SU-DHL-6 (cell line): ENCODE measurements at regions not wholly inside any gene's neighbourhood (a gene's known extent, or its start where the extent isn't known, plus 50 kb on each side); places are given as distances from the start of the nearest gene placed in this dataset.

Experiments used
- H2AFZ ChIP-seq: fragments of 200-600 bp; sonication (generic); 2 replicates; pipeline ENCODE4 v1.6.1; 2014; ENCODE audit warnings: low read depth, mild to moderate bottlenecking, moderate library complexity, mixed read lengths, antibody characterized with exemption, low read length; ENCODE audit not compliant: severe bottlenecking
- H3F3A ChIP-seq: fragments of 200-600 bp; shearing (Covaris generic); 2 replicates; pipeline ENCODE4 v1.6.0; 2016; ENCODE audit warnings: antibody characterized with exemption, mild to moderate bottlenecking; ENCODE audit not compliant: insufficient read depth
- H3K27ac ChIP-seq: fragments of 200-600 bp; sonication (generic); 2 replicates; pipeline ENCODE4 v1.5.1; 2016; ENCODE audit warnings: low read depth, mild to moderate bottlenecking, low read length, moderate library complexity, mixed read lengths
- H3K27me3 ChIP-seq: fragments of 200-600 bp; sonication (generic), shearing (Covaris generic); 2 replicates; pipeline ENCODE4 v1.6.0; 2014; ENCODE audit warnings: mild to moderate bottlenecking, low read length
- H3K36me3 ChIP-seq: fragments of 200-600 bp; sonication (generic); 2 replicates; pipeline ENCODE4 v1.6.1; 2014; ENCODE audit warnings: mild to moderate bottlenecking, low read length, mixed read lengths
- H3K4me2 ChIP-seq: fragments of 300-600, 200-600 bp; shearing (Covaris generic), sonication (generic); 2 replicates; pipeline ENCODE4 v1.6.0; 2014; ENCODE audit warnings: low read length, low read depth, mild to moderate bottlenecking; ENCODE audit not compliant: poor library complexity, severe bottlenecking
- H3K4me3 ChIP-seq: fragments of 200-600 bp; sonication (generic); 2 replicates; pipeline ENCODE4 v1.5.1; 2014; ENCODE audit warnings: antibody characterized with exemption, low read length, mild to moderate bottlenecking, mixed read lengths; ENCODE audit not compliant: insufficient read depth, poor library complexity, severe bottlenecking
- H3K79me2 ChIP-seq: fragments of 200-600 bp; sonication (generic); 2 replicates; pipeline ENCODE4 v1.6.1; 2014; ENCODE audit warnings: mild to moderate bottlenecking, low read length, moderate library complexity; ENCODE audit not compliant: insufficient read depth
- H3K9ac ChIP-seq: fragments of 200-600 bp; sonication (generic); 2 replicates; pipeline ENCODE4 v1.7.0; 2014; ENCODE audit warnings: mild to moderate bottlenecking, low read length
- H3K9me2 ChIP-seq: fragments of 200-600 bp; sonication (generic); replicated peaks from 2 replicates; pipeline ENCODE4 v1.6.1; 2014; ENCODE audit warnings: low read length; ENCODE audit not compliant: insufficient read depth
- H3K9me3 ChIP-seq: fragments of 200-600 bp; sonication (generic); 2 replicates; pipeline ENCODE4 v1.6.1; 2014; ENCODE audit warnings: low read length, mixed read lengths; ENCODE audit not compliant: insufficient read depth
- H4K20me1 ChIP-seq: fragments of 200-600 bp; sonication (generic); 2 replicates; pipeline ENCODE4 v1.6.1; 2014; ENCODE audit warnings: low read depth, mild to moderate bottlenecking, antibody characterized with exemption, low read length, moderate library complexity, mixed read lengths
- CTCF ChIP-seq: fragments of 200-600 bp; sonication (generic); IDR thresholded peaks from one replicate; pipeline ENCODE4 v1.5.1; 2017; ENCODE audit warnings: antibody characterized with exemption, mild to moderate bottlenecking, low read length, moderate library complexity; ENCODE audit not compliant: insufficient read depth, poor library complexity, severe bottlenecking
- EZH2phosphoT487 ChIP-seq: fragments of 200-600 bp; sonication (generic), shearing (Covaris generic); conservative IDR thresholded peaks from 2 replicates; pipeline ENCODE4 v1.6.1; 2018; ENCODE audit warnings: mild to moderate bottlenecking, antibody characterized with exemption, low read length, moderate library complexity, mixed read lengths

- H3K27ac ChIP-seq: no peak overlapping the region
- no peaks in the 10 kb centered on the region for H3K9me2 ChIP-seq
- no peak overlapping the region for H3K4me3 ChIP-seq
- H4K20me1 ChIP-seq: no peaks in the 10 kb centered on the region
- H3K79me2 ChIP-seq: no peaks in the 10 kb centered on the region
- H3K27me3 ChIP-seq: no peaks in the 10 kb centered on the region
- TF ChIP-seq EZH2phosphoT487 (no peak), CTCF (no peak)
- H3K36me3 ChIP-seq: no peaks in the 10 kb centered on the region
- no peak overlapping the region for H3K9ac ChIP-seq
- H3K9me3 ChIP-seq: no peaks in the 10 kb centered on the region
- no peak overlapping the region for H3K4me2 ChIP-seq
- no peaks in the 10 kb centered on the region for H3F3A ChIP-seq
- H2AFZ ChIP-seq: no peak overlapping the region
These were observed 824.7 kb upstream of the NECTIN3 start for GRCh38 chr3:110246796-110247376.

GRCh38 chr3:110248666-110249065 lies 823.0 kb upstream of the NECTIN3 start:
- no peak overlapping the region for H2AFZ ChIP-seq
- H3K9me2 ChIP-seq: no peaks in the 10 kb centered on the region
- H3K79me2 ChIP-seq: no peaks in the 10 kb centered on the region
- no peak overlapping the region for H3K4me2 ChIP-seq
- H3K9me3 ChIP-seq: no peaks in the 10 kb centered on the region
- H3K27me3 ChIP-seq: no peaks in the 10 kb centered on the region
- TF ChIP-seq CTCF: no peak
- no peak for TF ChIP-seq EZH2phosphoT487
- H3K27ac ChIP-seq: no peak overlapping the region
- no peak overlapping the region for H3K4me3 ChIP-seq
- H3F3A ChIP-seq: no peaks in the 10 kb centered on the region
- H4K20me1 ChIP-seq: no peaks in the 10 kb centered on the region
- no peak overlapping the region for H3K9ac ChIP-seq
- no peaks in the 10 kb centered on the region for H3K36me3 ChIP-seq

GRCh38 chr3:110253794-110254193 lies 817.8 kb upstream of the NECTIN3 start:
- H3K9ac ChIP-seq: no peak overlapping the region
- no peak overlapping the region for H3K4me2 ChIP-seq
- H2AFZ ChIP-seq: no peak overlapping the region
- no peaks in the 10 kb centered on the region for H3K79me2 ChIP-seq
- H4K20me1 ChIP-seq: no peaks in the 10 kb centered on the region
- H3K9me2 ChIP-seq: no peaks in the 10 kb centered on the region
- no peak for TF ChIP-seq CTCF
- TF ChIP-seq EZH2phosphoT487: no peak
- no peaks in the 10 kb centered on the region for H3K27me3 ChIP-seq
- no peaks in the 10 kb centered on the region for H3K36me3 ChIP-seq
- no peaks in the 10 kb centered on the region for H3K9me3 ChIP-seq
- no peak overlapping the region for H3K4me3 ChIP-seq
- no peaks in the 10 kb centered on the region for H3F3A ChIP-seq
- no peak overlapping the region for H3K27ac ChIP-seq
